Liver (tissue), 3 donors: ENCODE measurements at regions not wholly inside any gene's neighbourhood (a gene's known extent, or its start where the extent isn't known, plus 50 kb on each side); places are given as distances from the start of the nearest gene placed in this dataset.

Source experiments
- CTCF ChIP-seq: fragments of 150-350 bp; IDR thresholded peaks from 2 replicates; pipeline ENCODE4 v1.5.1; 2017; ENCODE audit warnings: improper control_type of control experiment, low read depth, low read length; ENCODE audit not compliant: missing input control
- FOXA1 ChIP-seq: IDR thresholded peaks from 2 replicates; pipeline ENCODE4 v1.6.1; 2016; ENCODE audit warnings: antibody characterized with exemption
- FOXA2 ChIP-seq: IDR thresholded peaks from 2 replicates; pipeline ENCODE4 v1.6.1; 2016; ENCODE audit warnings: antibody characterized with exemption
- GABPA ChIP-seq, 2 donors: IDR thresholded peaks in 1 of 2; conservative IDR thresholded peaks in 1 of 2; 2 replicates each; pipeline ENCODE4 v1.6.1; 2016; ENCODE audit warnings: antibody characterized with exemption in 2 of 2, mild to moderate bottlenecking in 1 of 2, moderate library complexity in 1 of 2
- HNF4A ChIP-seq, 2 donors: conservative IDR thresholded peaks; 2 replicates each; pipeline ENCODE4 v1.6.1; 2016; ENCODE audit warnings: antibody characterized with exemption in 2 of 2, mild to moderate bottlenecking in 2 of 2
- HNF4G ChIP-seq: IDR thresholded peaks from 2 replicates; pipeline ENCODE4 v1.6.1; 2016; ENCODE audit warnings: antibody characterized with exemption
- JUND ChIP-seq, 2 donors: IDR thresholded peaks; 2 replicates each; pipeline ENCODE4 v1.6.1; 2016; ENCODE audit warnings: antibody characterized with exemption in 2 of 2
- RAD21 ChIP-seq, 2 donors: IDR thresholded peaks; 2 replicates each; pipeline ENCODE4 v1.6.1; 2016; ENCODE audit warnings: antibody characterized with exemption in 2 of 2, mild to moderate bottlenecking in 2 of 2
- SP1 ChIP-seq: IDR thresholded peaks from 2 replicates; pipeline ENCODE4 v1.6.1; 2018; ENCODE audit warnings: antibody characterized with exemption, mild to moderate bottlenecking
- TAF1 ChIP-seq: conservative IDR thresholded peaks from 2 replicates; pipeline ENCODE4 v1.6.1; 2016; ENCODE audit warnings: antibody characterized with exemption, mild to moderate bottlenecking
- YY1 ChIP-seq: IDR thresholded peaks from 2 replicates; pipeline ENCODE4 v1.6.1; 2016; ENCODE audit warnings: antibody characterized with exemption, mild to moderate bottlenecking
- TF ChIP-seq, protein P1 (sequence below): IDR thresholded peaks from 2 replicates; pipeline ENCODE4 v1.6.1; 2016; ENCODE audit warnings: antibody characterized with exemption, mild to moderate bottlenecking
- TF ChIP-seq, protein P2 (sequence below): IDR thresholded peaks from 2 replicates; pipeline ENCODE4 v1.6.1; 2016; ENCODE audit warnings: antibody characterized with exemption
- TF ChIP-seq, protein P3 (sequence below): IDR thresholded peaks from 2 replicates; pipeline ENCODE4 v1.6.1; 2016; ENCODE audit warnings: antibody characterized with exemption
- donor health status: healthy.
- donor health status: healthy.

DNA sequence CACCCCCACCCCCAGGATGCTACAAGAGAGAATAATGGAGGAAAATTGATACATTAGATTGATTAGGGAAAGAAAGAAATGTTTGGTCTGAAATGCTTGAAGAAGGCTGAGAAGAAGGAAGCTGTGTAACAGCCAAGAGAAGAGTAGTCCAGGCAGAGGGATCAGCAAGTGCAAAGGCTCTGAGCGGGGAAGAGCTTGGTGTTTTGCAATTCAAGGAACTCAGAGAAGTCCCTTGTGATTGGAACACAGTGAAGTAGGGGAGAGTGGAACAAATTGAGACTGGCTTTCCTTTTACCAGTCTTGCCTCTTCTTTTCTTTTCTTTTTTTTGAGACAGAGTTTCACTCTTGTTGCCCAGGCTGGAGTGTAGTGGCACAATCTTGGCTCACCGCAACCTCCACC lies 76.6 kb upstream of the CHD6 start:
- no peak for TF ChIP-seq CTCF
- TF ChIP-seq HNF4A (conservative IDR thresholded peaks at IDR 0.05): no peak
- TF ChIP-seq, protein P1, sequence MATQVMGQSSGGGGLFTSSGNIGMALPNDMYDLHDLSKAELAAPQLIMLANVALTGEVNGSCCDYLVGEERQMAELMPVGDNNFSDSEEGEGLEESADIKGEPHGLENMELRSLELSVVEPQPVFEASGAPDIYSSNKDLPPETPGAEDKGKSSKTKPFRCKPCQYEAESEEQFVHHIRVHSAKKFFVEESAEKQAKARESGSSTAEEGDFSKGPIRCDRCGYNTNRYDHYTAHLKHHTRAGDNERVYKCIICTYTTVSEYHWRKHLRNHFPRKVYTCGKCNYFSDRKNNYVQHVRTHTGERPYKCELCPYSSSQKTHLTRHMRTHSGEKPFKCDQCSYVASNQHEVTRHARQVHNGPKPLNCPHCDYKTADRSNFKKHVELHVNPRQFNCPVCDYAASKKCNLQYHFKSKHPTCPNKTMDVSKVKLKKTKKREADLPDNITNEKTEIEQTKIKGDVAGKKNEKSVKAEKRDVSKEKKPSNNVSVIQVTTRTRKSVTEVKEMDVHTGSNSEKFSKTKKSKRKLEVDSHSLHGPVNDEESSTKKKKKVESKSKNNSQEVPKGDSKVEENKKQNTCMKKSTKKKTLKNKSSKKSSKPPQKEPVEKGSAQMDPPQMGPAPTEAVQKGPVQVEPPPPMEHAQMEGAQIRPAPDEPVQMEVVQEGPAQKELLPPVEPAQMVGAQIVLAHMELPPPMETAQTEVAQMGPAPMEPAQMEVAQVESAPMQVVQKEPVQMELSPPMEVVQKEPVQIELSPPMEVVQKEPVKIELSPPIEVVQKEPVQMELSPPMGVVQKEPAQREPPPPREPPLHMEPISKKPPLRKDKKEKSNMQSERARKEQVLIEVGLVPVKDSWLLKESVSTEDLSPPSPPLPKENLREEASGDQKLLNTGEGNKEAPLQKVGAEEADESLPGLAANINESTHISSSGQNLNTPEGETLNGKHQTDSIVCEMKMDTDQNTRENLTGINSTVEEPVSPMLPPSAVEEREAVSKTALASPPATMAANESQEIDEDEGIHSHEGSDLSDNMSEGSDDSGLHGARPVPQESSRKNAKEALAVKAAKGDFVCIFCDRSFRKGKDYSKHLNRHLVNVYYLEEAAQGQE: no peak
- no peak for TF ChIP-seq TAF1
- TF ChIP-seq, protein P2, sequence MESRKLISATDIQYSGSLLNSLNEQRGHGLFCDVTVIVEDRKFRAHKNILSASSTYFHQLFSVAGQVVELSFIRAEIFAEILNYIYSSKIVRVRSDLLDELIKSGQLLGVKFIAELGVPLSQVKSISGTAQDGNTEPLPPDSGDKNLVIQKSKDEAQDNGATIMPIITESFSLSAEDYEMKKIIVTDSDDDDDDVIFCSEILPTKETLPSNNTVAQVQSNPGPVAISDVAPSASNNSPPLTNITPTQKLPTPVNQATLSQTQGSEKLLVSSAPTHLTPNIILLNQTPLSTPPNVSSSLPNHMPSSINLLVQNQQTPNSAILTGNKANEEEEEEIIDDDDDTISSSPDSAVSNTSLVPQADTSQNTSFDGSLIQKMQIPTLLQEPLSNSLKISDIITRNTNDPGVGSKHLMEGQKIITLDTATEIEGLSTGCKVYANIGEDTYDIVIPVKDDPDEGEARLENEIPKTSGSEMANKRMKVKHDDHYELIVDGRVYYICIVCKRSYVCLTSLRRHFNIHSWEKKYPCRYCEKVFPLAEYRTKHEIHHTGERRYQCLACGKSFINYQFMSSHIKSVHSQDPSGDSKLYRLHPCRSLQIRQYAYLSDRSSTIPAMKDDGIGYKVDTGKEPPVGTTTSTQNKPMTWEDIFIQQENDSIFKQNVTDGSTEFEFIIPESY: no peak
- TF ChIP-seq, protein P3, sequence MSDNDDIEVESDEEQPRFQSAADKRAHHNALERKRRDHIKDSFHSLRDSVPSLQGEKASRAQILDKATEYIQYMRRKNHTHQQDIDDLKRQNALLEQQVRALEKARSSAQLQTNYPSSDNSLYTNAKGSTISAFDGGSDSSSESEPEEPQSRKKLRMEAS: no peak
- no peak for TF ChIP-seq SP1
- TF ChIP-seq GABPA (IDR thresholded peaks at IDR 0.05 in 1 of 2, conservative IDR thresholded peaks at IDR 0.05 in 1 of 2): no peak
- TF ChIP-seq RAD21 (IDR thresholded peaks at IDR 0.05): no peak
- no peak for TF ChIP-seq JUND (IDR thresholded peaks at IDR 0.05)
- TF ChIP-seq YY1: no peak
- TF ChIP-seq FOXA2: no peak
- no peak for TF ChIP-seq HNF4G
- no peak for TF ChIP-seq FOXA1
